D721Med (cell line): ENCODE measurements at regions not wholly inside any gene's neighbourhood (a gene's known extent, or its start where the extent isn't known, plus 50 kb on each side); places are given as distances from the start of the nearest gene placed in this dataset.

Experiments used
- DNase-seq: peaks from one replicate; pipeline ENCODE4 v3.0.0; 2011; ENCODE audit warnings: low spot score; ENCODE audit not compliant: insufficient read length
- FAIRE-seq: peaks from 2 replicates; lab custom pipeline; 2011; peaks lifted over from hg19 to GRCh38; lab: Jason Lieb, UNC
- CTCF ChIP-seq: IDR thresholded peaks from 2 replicates; pipeline ENCODE4 v1.5.1; 2012; ENCODE audit warnings: mild to moderate bottlenecking, control low read depth; ENCODE audit not compliant: insufficient read depth; ENCODE audit errors: missing control alignments

GRCh38 chr1:36638268-36638667 lies 155.6 kb upstream of the CSF3R start:
- FAIRE-seq (no peak), DNase-seq (no peak)
- TF ChIP-seq CTCF = no peak

GRCh38 chr1:36636206-36636605 lies 153.5 kb upstream of the CSF3R start:
- DNase-seq (no peak), FAIRE-seq (no peak)
- TF ChIP-seq CTCF = no peak

GRCh38 chr1:36635284-36635683 lies 152.6 kb upstream of the CSF3R start:
- no peak for FAIRE-seq
- no peak for DNase-seq
- TF ChIP-seq CTCF = no peak

GRCh38 chr1:36628804-36629203 lies 146.1 kb upstream of the CSF3R start:
- FAIRE-seq = no peak
- TF ChIP-seq CTCF = no peak

GRCh38 chr1:36626435-36626834 lies 143.7 kb upstream of the CSF3R start:
- DNase-seq (no peak), FAIRE-seq (no peak)
- TF ChIP-seq CTCF = no peak

More at GRCh38 chr1:36628804-36629203, 146.1 kb upstream of the CSF3R start:
- DNase-seq = no peak

GRCh38 chr1:36625935-36626310 lies 143.2 kb upstream of the CSF3R start:
- FAIRE-seq (no peak), DNase-seq (no peak)
- no peak for TF ChIP-seq CTCF

GRCh38 chr1:36625253-36625934 lies 142.7 kb upstream of the CSF3R start:
- FAIRE-seq = no peak
- DNase-seq = no peak
- no peak for TF ChIP-seq CTCF
